Progenitor cell of endocrine pancreas (in vitro differentiated cells): ENCODE measurements at regions not wholly inside any gene's neighbourhood (a gene's known extent, or its start where the extent isn't known, plus 50 kb on each side); places are given as distances from the start of the nearest gene placed in this dataset.

Source experiments
- DNase-seq: peaks from one replicate; pipeline ENCODE4 v3.0.0; 2021; ENCODE audit warnings: low spot score; ENCODE audit not compliant: unreplicated experiment
- H3K27ac Mint-ChIP-seq: 2 replicates; pipeline ENCODE4 v1.8.0; 2021; ENCODE audit warnings: mild to moderate bottlenecking, moderate library complexity, mixed read lengths
- H3K27me3 Mint-ChIP-seq: 2 replicates; pipeline ENCODE4 v1.8.0; 2021; ENCODE audit warnings: mixed read lengths
- H3K36me3 Mint-ChIP-seq: 2 replicates; pipeline ENCODE4 v1.8.0; 2022; ENCODE audit warnings: mixed read lengths; ENCODE audit not compliant: insufficient read depth
- H3K4me1 Mint-ChIP-seq: 2 replicates; pipeline ENCODE4 v1.8.0; 2021; ENCODE audit warnings: low read depth, mixed read lengths
- H3K4me3 Mint-ChIP-seq: 2 replicates; pipeline ENCODE4 v1.8.0; 2021; ENCODE audit warnings: low read depth, mild to moderate bottlenecking, moderate library complexity, mixed read lengths
- H3K9me3 Mint-ChIP-seq: 2 replicates; pipeline ENCODE4 v1.8.0; 2021; ENCODE audit warnings: low read depth, mixed read lengths
- CTCF ChIP-seq: fragments of 200-600 bp; sonication (generic); IDR thresholded peaks from one replicate; pipeline ENCODE4 v1.5.0; 2021; ENCODE audit warnings: antibody characterized with exemption, mild to moderate bottlenecking; ENCODE audit not compliant: unreplicated experiment

GRCh38 chr21:35450830-35451229 lies 401.7 kb upstream of the RUNX1 start:
- DNase-seq = no peak
- Mint-ChIP-seq H3K27ac (no peak overlapping the region), H3K4me3 (no peak overlapping the region), H3K36me3 (peaks cover 3% of the 10 kb centered on the region), H3K9me3 (peaks cover 20% of the 10 kb centered on the region), H3K4me1 (no peaks in the 10 kb centered on the region), H3K27me3 (no peaks in the 10 kb centered on the region)
- TF ChIP-seq CTCF = no peak

GRCh38 chr21:35449846-35450245 lies 400.7 kb upstream of the RUNX1 start:
- no peak overlapping the region for H3K27ac Mint-ChIP-seq

GRCh38 chr21:35448876-35449599 lies 399.9 kb upstream of the RUNX1 start:
- peaks cover 20% of the 10 kb centered on the region for H3K9me3 Mint-ChIP-seq
- H3K36me3 Mint-ChIP-seq = peaks cover 3% of the 10 kb centered on the region
- TF ChIP-seq CTCF = no peak
- H3K27ac Mint-ChIP-seq = no peak overlapping the region
- peaks cover 8% of the 10 kb centered on the region for H3K27me3 Mint-ChIP-seq
- no peaks in the 10 kb centered on the region for H3K4me1 Mint-ChIP-seq
- no peak for DNase-seq
- H3K4me3 Mint-ChIP-seq = no peak overlapping the region

More at GRCh38 chr21:35449846-35450245, 400.7 kb upstream of the RUNX1 start:
- peaks cover under 1% of the 10 kb centered on the region for H3K27me3 Mint-ChIP-seq
- H3K4me1 Mint-ChIP-seq = no peaks in the 10 kb centered on the region
- DNase-seq = no peak
- peaks cover 3% of the 10 kb centered on the region for H3K36me3 Mint-ChIP-seq
- no peak overlapping the region for H3K4me3 Mint-ChIP-seq
- H3K9me3 Mint-ChIP-seq = peaks cover 20% of the 10 kb centered on the region
- no peak for TF ChIP-seq CTCF

- Mint-ChIP-seq H3K27ac (no peak overlapping the region), H3K4me3 (no peak overlapping the region), H3K4me1 (no peaks in the 10 kb centered on the region), H3K27me3 (peaks cover 18% of the 10 kb centered on the region), H3K9me3 (no peaks in the 10 kb centered on the region), H3K36me3 (no peaks in the 10 kb centered on the region)
- DNase-seq = no peak
- no peak for TF ChIP-seq CTCF
Observed at GRCh38 chr21:35444391-35444790, 395.3 kb upstream of the RUNX1 start.

GRCh38 chr21:35441868-35442582 lies 392.9 kb upstream of the RUNX1 start:
- Mint-ChIP-seq H3K27me3 (peaks cover 21% of the 10 kb centered on the region), H3K4me1 (peaks cover 8% of the 10 kb centered on the region), H3K36me3 (no peaks in the 10 kb centered on the region), H3K9me3 (no peaks in the 10 kb centered on the region), H3K4me3 (no peak overlapping the region), H3K27ac (no peak overlapping the region)
- DNase-seq = no peak
- TF ChIP-seq CTCF = no peak
